ENCODE measurements at regions not wholly inside any gene's neighbourhood (a gene's known extent, or its start where the extent isn't known, plus 50 kb on each side); places are given as distances from the start of the nearest gene placed in this dataset.

DNA sequence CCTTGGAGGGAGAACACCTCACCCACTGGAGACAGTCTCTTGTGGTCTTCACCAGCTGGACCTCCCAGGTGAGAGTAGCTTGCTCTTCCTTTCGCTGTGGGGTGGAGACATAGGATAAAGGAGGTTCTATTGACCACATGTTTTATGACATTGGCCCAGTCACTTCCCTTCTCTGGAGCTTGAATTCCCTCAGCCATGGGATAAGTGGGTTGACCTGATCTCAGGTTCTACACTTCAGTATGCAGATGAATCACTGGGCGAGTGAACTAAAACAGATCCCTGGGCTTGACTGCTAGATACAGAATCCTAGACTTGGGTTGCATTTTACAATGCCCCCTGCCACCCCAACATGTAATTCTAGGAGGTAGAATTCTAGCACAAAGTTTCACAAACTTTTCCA is 54.8 kb upstream of the PRSS23 start (continued):
- TF ChIP-seq ZNF766 (CRISPR knock-in tag; conservative IDR thresholded peaks at IDR 0.05), result no peak
- no peak for TF ChIP-seq MECOM (CRISPR knock-in tag; IDR thresholded peaks at IDR 0.05)
- TF ChIP-seq ZNF655 (CRISPR knock-in tag; IDR thresholded peaks at IDR 0.05), result no peak
- TF ChIP-seq ZKSCAN3 (CRISPR knock-in tag; IDR thresholded peaks at IDR 0.05), result no peak
- TF ChIP-seq RREB1 (CRISPR knock-in tag; IDR thresholded peaks at IDR 0.05), result no peak
- TF ChIP-seq HNRNPUL1 (IDR thresholded peaks at IDR 0.05; ENCODE audit: low read length), result no peak

All from K562 (cell line).